Adrenal gland (tissue), 9 donors: ENCODE measurements at regions not wholly inside any gene's neighbourhood (a gene's known extent, or its start where the extent isn't known, plus 50 kb on each side); places are given as distances from the start of the nearest gene placed in this dataset.

Experiments
- DNase-seq, 7 donors: peaks; one replicate each; pipeline ENCODE4 v3.0.0-alpha.2; 2019 to 2020
- H3K27ac ChIP-seq, 5 donors: fragments of 200-600 bp; sonication (generic) in 4 of 5; 1 replicate in 3 of 5; 2 replicates in 2 of 5; pipeline versions ENCODE4 v1.5.1 to v1.8.0; 2016 to 2020; ENCODE audit warnings: mild to moderate bottlenecking in 1 of 5
- H3K27me3 ChIP-seq: fragments of 200-600 bp; 2 replicates; pipeline ENCODE4 v1.8.0; 2021
- H3K36me3 ChIP-seq, 2 donors: fragments of 200-600 bp; replicated peaks in 1 of 2; 1 replicate in 1 of 2; 2 replicates in 1 of 2; pipeline versions ENCODE4 v1.5.1 to v1.8.0; 2018 to 2022
- H3K4me1 ChIP-seq, 2 donors: fragments of 200-600 bp; replicated peaks in 1 of 2; 1 replicate in 1 of 2; 2 replicates in 1 of 2; pipeline versions ENCODE4 v1.5.1 to v1.8.0; 2018 to 2021
- H3K4me3 ChIP-seq, 4 donors: fragments of 200-600 bp; sonication (generic) in 3 of 4; one replicate each; pipeline ENCODE4 v1.5.1; 2016 to 2018
- H3K9me3 ChIP-seq, 3 donors: fragments of 200-600 bp; sonication (generic) in 1 of 3; replicated peaks in 1 of 3; 1 replicate in 2 of 3; 2 replicates in 1 of 3; pipeline versions ENCODE4 v1.5.1 to v1.8.0; 2016 to 2021
- POLR2A ChIP-seq, 2 donors: fragments of 450-650 bp; IDR thresholded peaks; one replicate each; pipeline ENCODE4 v1.6.1; 2017; ENCODE audit warnings: antibody characterized with exemption in 2 of 2, mild to moderate bottlenecking in 2 of 2, moderate library complexity in 1 of 2
- WGBS, 4 donors: extraction: QIAGEN DNeasy Blood & Tissue Kit in 2 of 4; methylation state at CpG; one replicate each; pipeline versions ENCODE4 v1.1.5 to v1.1.7; 2013 to 2017; 5-methylcytosine and 5-hydroxymethylcytosine counted together
- intact Hi-C, 2 donors: fragments of 100-400 bp; cut with DNase I; formaldehyde crosslinking; loops; one replicate each; pipeline versions ENCODE4 v1.14.1 to v1.15.0; 2022 to 2023
- TF ChIP-seq, protein P1 (sequence below), 6 experiments: fragments of 450-650 bp in 4 of 6; fragments of 200-600 bp in 2 of 6; sonication (generic) in 1 of 6; IDR thresholded peaks; 1 replicate in 5 of 6; 2 replicates in 1 of 6; pipeline versions ENCODE4 v1.5.1 to v1.8.0; 2016 to 2021; ENCODE audit warnings: antibody characterized with exemption in 6 of 6, mild to moderate bottlenecking in 2 of 6, moderate library complexity in 1 of 6
- donor health status: healthy with polysubstance abuse.
- donor health status: Bipolar disorder and iron deficiency.
- donor health status: DM: yes; HTN: yes; CAD: no.
- donor health status: DM: no; HTN: no; CAD: no.
- donor health status: DM: no; HTN: no; CAD: no.

DNA sequence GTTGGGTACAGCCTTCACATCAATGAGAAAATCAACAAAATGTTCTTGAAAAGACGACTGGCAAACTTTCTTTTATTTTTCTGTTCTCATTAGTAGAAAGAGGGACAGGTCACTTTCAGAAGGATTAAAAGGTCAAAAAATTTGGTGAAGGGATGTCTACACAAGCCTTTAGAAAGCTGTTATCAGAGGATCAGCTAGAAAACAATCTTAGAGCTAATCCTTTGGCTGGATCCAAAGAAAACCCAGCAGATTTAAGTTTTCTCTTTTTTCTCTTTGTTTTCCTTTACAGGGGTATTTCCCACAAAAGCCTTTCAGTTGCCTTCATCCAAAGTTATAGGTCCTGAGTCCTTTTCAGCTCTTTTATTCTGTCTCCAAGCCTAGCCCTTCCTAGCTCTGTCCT is 57.3 kb upstream of the EDN1 start:
- Histone ChIP-seq H3K27ac (no peak overlapping the region), H3K4me3 (no peak overlapping the region), H3K36me3 (no peaks in the 10 kb centered on the region), H3K4me1 (peaks cover 0 to 4% of the 10 kb centered on the region in 2 donors), H3K9me3 (no peaks in the 10 kb centered on the region), H3K27me3 (no peaks in the 10 kb centered on the region)
- intact Hi-C loops = loop anchor here in 1 of 2 donors (5.0 kb wide), 1 partner anchor 576 kb away; no protein-coding TSS in a partner anchor
- TF ChIP-seq, protein P1, sequence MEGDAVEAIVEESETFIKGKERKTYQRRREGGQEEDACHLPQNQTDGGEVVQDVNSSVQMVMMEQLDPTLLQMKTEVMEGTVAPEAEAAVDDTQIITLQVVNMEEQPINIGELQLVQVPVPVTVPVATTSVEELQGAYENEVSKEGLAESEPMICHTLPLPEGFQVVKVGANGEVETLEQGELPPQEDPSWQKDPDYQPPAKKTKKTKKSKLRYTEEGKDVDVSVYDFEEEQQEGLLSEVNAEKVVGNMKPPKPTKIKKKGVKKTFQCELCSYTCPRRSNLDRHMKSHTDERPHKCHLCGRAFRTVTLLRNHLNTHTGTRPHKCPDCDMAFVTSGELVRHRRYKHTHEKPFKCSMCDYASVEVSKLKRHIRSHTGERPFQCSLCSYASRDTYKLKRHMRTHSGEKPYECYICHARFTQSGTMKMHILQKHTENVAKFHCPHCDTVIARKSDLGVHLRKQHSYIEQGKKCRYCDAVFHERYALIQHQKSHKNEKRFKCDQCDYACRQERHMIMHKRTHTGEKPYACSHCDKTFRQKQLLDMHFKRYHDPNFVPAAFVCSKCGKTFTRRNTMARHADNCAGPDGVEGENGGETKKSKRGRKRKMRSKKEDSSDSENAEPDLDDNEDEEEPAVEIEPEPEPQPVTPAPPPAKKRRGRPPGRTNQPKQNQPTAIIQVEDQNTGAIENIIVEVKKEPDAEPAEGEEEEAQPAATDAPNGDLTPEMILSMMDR (IDR thresholded peaks at IDR 0.05) = no peak
- TF ChIP-seq POLR2A (IDR thresholded peaks at IDR 0.05) = no peak
- WGBS, 4 donors = 48 to 62% (median 50%) methylated on average over 1 of the region's 1 CpG
- DNase-seq = no peak

DNA sequence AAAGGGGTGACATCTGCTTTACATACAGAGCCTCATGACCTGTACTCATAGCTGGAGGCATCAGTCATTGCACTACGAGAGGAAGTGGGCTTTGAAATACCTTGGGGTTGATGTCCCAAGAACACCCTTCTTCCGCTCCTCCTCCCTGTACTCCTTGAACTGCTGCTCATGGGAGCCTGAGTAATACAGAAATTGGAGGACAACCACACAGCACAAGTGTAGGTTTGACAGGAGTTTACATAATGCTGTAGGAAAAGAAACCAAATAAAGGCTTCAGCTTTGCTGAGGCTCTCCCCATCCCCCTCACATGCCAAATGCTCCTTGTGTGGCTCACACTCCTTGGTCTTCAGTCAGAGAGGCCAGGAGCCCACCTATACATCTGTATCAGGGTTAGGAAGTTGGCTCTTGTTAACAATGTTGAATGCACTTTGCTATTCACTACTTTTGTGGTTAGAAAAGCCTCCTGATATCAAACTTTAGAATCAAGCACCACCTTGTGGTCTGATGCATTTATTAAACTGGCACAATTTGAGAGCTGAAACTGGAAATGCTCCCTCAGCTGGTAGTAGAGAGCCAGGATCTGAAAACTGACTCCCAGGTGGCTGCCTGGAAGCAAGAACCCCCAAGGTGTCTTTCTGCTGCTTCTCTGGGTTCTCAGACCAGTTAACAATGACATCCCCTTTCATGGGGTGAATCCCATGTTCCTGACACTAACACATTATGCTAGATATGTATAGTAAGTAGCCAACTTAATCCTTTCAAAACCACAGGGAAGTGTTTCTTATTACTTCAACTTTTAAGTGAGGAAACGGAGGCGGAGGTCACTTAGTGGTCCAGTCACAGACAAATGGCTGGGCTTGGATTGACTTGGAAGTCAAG is 56.2 kb upstream of the EDN1 start:
- TF ChIP-seq, protein P1 (IDR thresholded peaks at IDR 0.05) = peak; percentile 55 to 97 (median 88)
- no peak for TF ChIP-seq POLR2A (IDR thresholded peaks at IDR 0.05)
- 51 to 72% (median 60%) methylated on average over 4 of the region's 4 CpGs for WGBS, 4 donors
- peak; percentile 27 to 68 (median 45) for DNase-seq
- H3K4me3 ChIP-seq = no peak overlapping the region
- H3K27me3 ChIP-seq = no peaks in the 10 kb centered on the region
- no peaks in the 10 kb centered on the region for H3K36me3 ChIP-seq
- H3K9me3 ChIP-seq = no peaks in the 10 kb centered on the region
- intact Hi-C loops = loop anchor here in 1 of 2 donors (5.0 kb wide), 1 partner anchor 577 kb away; no protein-coding TSS in a partner anchor
- H3K27ac ChIP-seq = no peak overlapping the region
- H3K4me1 ChIP-seq = peaks cover 0 to 4% of the 10 kb centered on the region in 2 donors

DNA sequence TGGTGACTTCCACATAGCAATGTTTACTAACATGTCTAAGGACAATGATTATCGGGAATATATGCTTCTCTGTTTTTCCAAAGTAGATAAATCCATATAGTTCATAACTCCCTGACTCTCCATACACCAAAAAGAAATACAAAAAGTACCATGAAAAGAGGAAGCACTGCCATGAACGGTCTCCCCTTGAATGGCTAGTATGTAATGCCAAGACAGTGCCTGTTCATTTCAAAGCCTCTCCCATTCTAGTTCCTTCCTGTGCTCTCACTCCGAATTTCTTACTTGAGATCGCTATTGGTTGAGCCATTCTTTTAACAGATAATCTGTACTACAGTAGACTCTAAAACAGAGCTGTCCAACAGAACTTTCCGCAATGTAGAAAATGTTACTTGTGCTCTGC is 54.8 kb upstream of the EDN1 start:
- H3K27ac ChIP-seq = no peak overlapping the region
- H3K9me3 ChIP-seq = no peaks in the 10 kb centered on the region
- no peaks in the 10 kb centered on the region for H3K36me3 ChIP-seq
- H3K4me1 ChIP-seq = peaks cover 0 to 4% of the 10 kb centered on the region in 2 donors
- 70 to 78% (median 73%) methylated on average over 5 of the region's 5 CpGs for WGBS, 4 donors
- intact Hi-C loops = no loop called here
- DNase-seq = no peak
- no peak overlapping the region for H3K4me3 ChIP-seq
- TF ChIP-seq, protein P1 (IDR thresholded peaks at IDR 0.05) = no peak
- TF ChIP-seq POLR2A (IDR thresholded peaks at IDR 0.05) = no peak
- H3K27me3 ChIP-seq = no peaks in the 10 kb centered on the region

DNA sequence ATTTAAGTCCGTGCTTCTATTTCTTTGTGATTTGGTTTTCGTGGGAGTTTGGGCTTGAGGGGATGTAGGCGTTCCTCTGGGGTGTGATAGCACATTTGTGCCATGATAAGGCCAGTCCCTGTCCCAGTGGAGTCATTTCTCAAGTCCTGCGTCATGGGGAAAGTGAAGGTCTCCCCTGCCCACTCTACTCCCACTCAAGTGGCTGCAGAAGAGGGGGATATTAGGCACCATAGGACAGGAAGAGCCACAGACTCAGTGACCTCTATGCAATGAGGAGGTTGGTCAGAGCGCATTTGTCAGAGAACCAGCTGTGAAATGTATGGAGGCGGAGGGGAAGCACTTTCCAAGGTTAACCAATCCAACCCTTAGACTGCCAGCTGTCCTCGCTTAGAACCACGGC is 51.9 kb upstream of the EDN1 start:
- no peak for DNase-seq
- TF ChIP-seq, protein P1 (IDR thresholded peaks at IDR 0.05) = no peak
- TF ChIP-seq POLR2A (IDR thresholded peaks at IDR 0.05) = no peak
- 83 to 91% (median 85%) methylated on average over 8 of the region's 8 CpGs for WGBS, 4 donors
- H3K9me3 ChIP-seq = no peaks in the 10 kb centered on the region
- H3K27me3 ChIP-seq = no peaks in the 10 kb centered on the region
- H3K4me3 ChIP-seq = no peak overlapping the region
- intact Hi-C loops = no loop called here
- no peak overlapping the region for H3K27ac ChIP-seq
- H3K36me3 ChIP-seq = no peaks in the 10 kb centered on the region
- peaks cover 0 to 4% of the 10 kb centered on the region in 2 donors for H3K4me1 ChIP-seq
